Natural killer cell (primary cell): ENCODE measurements at regions not wholly inside any gene's neighbourhood (a gene's known extent, or its start where the extent isn't known, plus 50 kb on each side); places are given as distances from the start of the nearest gene placed in this dataset.

Experiments
- ATAC-seq, 3 donors: fragments of 150-1000 bp in 2 of 3; fragments of 200-7000 bp in 1 of 3; cut with Tn5 transposase; 1 replicate in 1 of 3; 2 replicates in 2 of 3; pipeline ENCODE4 v1.10.0; 2021; ENCODE audit warnings: mild to moderate bottlenecking in 2 of 3, moderate library complexity in 2 of 3
- DNase-seq, 2 donors: peaks; one replicate each; pipeline versions ENCODE4 v3.0.0 to v3.0.0-alpha.2; 2013 to 2021; ENCODE audit warnings: mixed read lengths in 1 of 2
- H3K27ac ChIP-seq: one replicate; pipeline ENCODE4 v1.5.1; 2013; ENCODE audit warnings: mild to moderate bottlenecking, low read length
- H3K27me3 ChIP-seq: one replicate; pipeline ENCODE4 v1.6.1; 2013; ENCODE audit warnings: low read length; ENCODE audit not compliant: control insufficient read depth, insufficient read depth
- H3K36me3 ChIP-seq: one replicate; pipeline ENCODE4 v1.6.1; 2013; ENCODE audit warnings: low read length; ENCODE audit not compliant: control insufficient read depth, insufficient read depth
- H3K4me1 ChIP-seq: one replicate; pipeline ENCODE4 v1.6.1; 2013; ENCODE audit warnings: low read length; ENCODE audit not compliant: control insufficient read depth, insufficient read depth
- H3K4me3 ChIP-seq: one replicate; pipeline ENCODE4 v1.5.1; 2013; ENCODE audit warnings: low read length
- H3K9me3 ChIP-seq: one replicate; pipeline ENCODE4 v1.6.1; 2013; ENCODE audit warnings: low read length; ENCODE audit not compliant: control insufficient read depth, insufficient read depth
- H3K27ac Mint-ChIP-seq, 2 donors: one replicate each; pipeline ENCODE4 v1.8.0; 2022; ENCODE audit warnings: mild to moderate bottlenecking in 2 of 2, mixed read lengths in 2 of 2, moderate library complexity in 1 of 2
- H3K27me3 Mint-ChIP-seq, 2 donors: one replicate each; pipeline ENCODE4 v1.8.0; 2022; ENCODE audit warnings: low read depth in 2 of 2, mixed read lengths in 2 of 2
- H3K36me3 Mint-ChIP-seq: one replicate; pipeline ENCODE4 v1.8.0; 2022; ENCODE audit warnings: mixed read lengths
- H3K4me1 Mint-ChIP-seq, 2 donors: one replicate each; pipeline ENCODE4 v1.8.0; 2022; ENCODE audit warnings: mixed read lengths in 2 of 2
- H3K4me3 Mint-ChIP-seq: one replicate; pipeline ENCODE4 v1.8.0; 2022; ENCODE audit warnings: mild to moderate bottlenecking, moderate library complexity, mixed read lengths
- H3K9me3 Mint-ChIP-seq, 2 donors: one replicate each; pipeline ENCODE4 v1.8.0; 2022; ENCODE audit warnings: mixed read lengths in 2 of 2
- CTCF ChIP-seq: fragments of 200-600 bp; IDR thresholded peaks from one replicate; pipeline ENCODE4 v1.8.0; 2022; ENCODE audit warnings: antibody characterized with exemption
- whole genome bisulfite sequencing: methylation state at CpG from one replicate; pipeline ENCODE4 v1.1.7; 2013; ENCODE audit warnings: missing lambda C conversion rate; ENCODE audit not compliant: insufficient coverage; 5-methylcytosine and 5-hydroxymethylcytosine counted together
- intact Hi-C: fragments of 100-400 bp; cut with micrococcal nuclease; formaldehyde crosslinking; loops from one replicate; pipeline ENCODE4 v1.14.2; 2022

- no peaks in the 10 kb centered on the region for H3K4me1 Mint-ChIP-seq
- no peaks in the 10 kb centered on the region for H3K36me3 Mint-ChIP-seq
- Histone ChIP-seq H3K9me3 (no peaks in the 10 kb centered on the region), H3K27me3 (no peaks in the 10 kb centered on the region), H3K27ac (no peak overlapping the region), H3K4me3 (no peak overlapping the region), H3K4me1 (no peaks in the 10 kb centered on the region), H3K36me3 (no peaks in the 10 kb centered on the region)
- intact Hi-C loops, result no loop called here
- no peaks in the 10 kb centered on the region for H3K27me3 Mint-ChIP-seq
- H3K9me3 Mint-ChIP-seq, result no peaks in the 10 kb centered on the region
- no peak overlapping the region for H3K27ac Mint-ChIP-seq
- DNase-seq (no peak), ATAC-seq (no peak)
- WGBS, result 93% methylated on average over 3 of the region's 3 CpGs
- H3K4me3 Mint-ChIP-seq, result no peak overlapping the region
- TF ChIP-seq CTCF, result no peak
Observed at GRCh38 chr16:22668318-22668717, 145.6 kb upstream of the HS3ST2 start.

GRCh38 chr16:22670044-22670536 is 143.9 kb upstream of the HS3ST2 start:
- Mint-ChIP-seq H3K27me3 (no peaks in the 10 kb centered on the region), H3K27ac (no peak overlapping the region), H3K9me3 (no peaks in the 10 kb centered on the region), H3K4me3 (no peak overlapping the region), H3K36me3 (no peaks in the 10 kb centered on the region), H3K4me1 (no peaks in the 10 kb centered on the region)
- H3K4me1 ChIP-seq, result no peaks in the 10 kb centered on the region
- DNase-seq (no peak), ATAC-seq (no peak)
- 95% methylated on average over 8 of the region's 8 CpGs for WGBS
- no peak overlapping the region for H3K4me3 ChIP-seq
- H3K36me3 ChIP-seq, result no peaks in the 10 kb centered on the region
- no peak overlapping the region for H3K27ac ChIP-seq
- no peaks in the 10 kb centered on the region for H3K9me3 ChIP-seq
- H3K27me3 ChIP-seq, result no peaks in the 10 kb centered on the region
- intact Hi-C loops, result no loop called here
- TF ChIP-seq CTCF, result no peak

GRCh38 chr16:22670551-22671041 is 143.4 kb upstream of the HS3ST2 start:
- peak in 1 of 2 donors; percentile 32 for DNase-seq

More at GRCh38 chr16:22670551-22671041, 143.4 kb upstream of the HS3ST2 start:
- Mint-ChIP-seq H3K27ac (no peak overlapping the region), H3K4me1 (no peaks in the 10 kb centered on the region), H3K36me3 (no peaks in the 10 kb centered on the region), H3K9me3 (no peaks in the 10 kb centered on the region), H3K4me3 (no peak overlapping the region), H3K27me3 (no peaks in the 10 kb centered on the region)
- intact Hi-C loops, result no loop called here
- Histone ChIP-seq H3K36me3 (no peaks in the 10 kb centered on the region), H3K27me3 (no peaks in the 10 kb centered on the region), H3K4me1 (no peaks in the 10 kb centered on the region), H3K27ac (no peak overlapping the region), H3K9me3 (no peaks in the 10 kb centered on the region), H3K4me3 (no peak overlapping the region)
- no peak for TF ChIP-seq CTCF
- peak in 1 of 3 donors; percentile 38 for ATAC-seq
- WGBS, result 22% methylated on average over 7 of the region's 7 CpGs
